ENCODE measurements at regions not wholly inside any gene's neighbourhood (a gene's known extent, or its start where the extent isn't known, plus 50 kb on each side); places are given as distances from the start of the nearest gene placed in this dataset.

GRCh38 chr4:36446275-36446674 is 164.9 kb downstream of the DTHD1 start:
- TF ChIP-seq CTCF (IDR thresholded peaks at IDR 0.05) (no peak), POLR2A (IDR thresholded peaks at IDR 0.05) (no peak), POLR2AphosphoS5 (IDR thresholded peaks at IDR 0.05) (no peak), EP300 (IDR thresholded peaks at IDR 0.05) (no peak)

Measured in stomach (tissue), 4 donors.